HEK293T (cell line): ENCODE measurements at regions not wholly inside any gene's neighbourhood (a gene's known extent, or its start where the extent isn't known, plus 50 kb on each side); places are given as distances from the start of the nearest gene placed in this dataset.

Experiments
- CTCF ChIA-PET: fragments of 350-600 bp; formaldehyde crosslinking; extraction: SDS; loops from one replicate; lab custom pipeline; 2021; ENCODE audit warnings: antibody characterized with exemption, inconsistent platforms; lab: Yijun Ruan, JAX
- POLR2A ChIA-PET: fragments of 350-600 bp; formaldehyde crosslinking; extraction: SDS; loops from one replicate; lab custom pipeline; 2020; ENCODE audit warnings: antibody characterized with exemption, inconsistent platforms; lab: Yijun Ruan, JAX
- DNase-seq: peaks from one replicate; pipeline ENCODE4 v3.0.0; 2012; ENCODE audit warnings: mixed read lengths; ENCODE audit errors: extremely low spot score
- ARNT ChIP-seq: fragments of 450-650 bp; IDR thresholded peaks from 2 replicates; pipeline ENCODE4 v1.6.1; 2017; ENCODE audit warnings: mild to moderate bottlenecking
- BHLHE40 ChIP-seq: fragments of 450-650 bp; IDR thresholded peaks from 2 replicates; pipeline ENCODE4 v1.6.1; 2016; ENCODE audit warnings: mild to moderate bottlenecking, moderate library complexity, borderline replicate concordance
- CTBP1 ChIP-seq: fragments of 450-650 bp; IDR thresholded peaks from 2 replicates; pipeline ENCODE4 v1.6.1; 2016; ENCODE audit warnings: borderline replicate concordance
- ELF4 ChIP-seq: fragments of 450-650 bp; IDR thresholded peaks from 2 replicates; pipeline ENCODE4 v1.6.1; 2017; ENCODE audit warnings: antibody characterized with exemption
- FOXA1 ChIP-seq: fragments of 450-650 bp; IDR thresholded peaks from 2 replicates; pipeline ENCODE4 v1.6.1; 2016; ENCODE audit warnings: mild to moderate bottlenecking
- FOXK2 ChIP-seq: fragments of 450-650 bp; IDR thresholded peaks from 2 replicates; pipeline ENCODE4 v1.6.1; 2016; ENCODE audit warnings: mild to moderate bottlenecking
- FOXM1 ChIP-seq: fragments of 450-650 bp; IDR thresholded peaks from 2 replicates; pipeline ENCODE4 v1.6.1; 2017; ENCODE audit warnings: mild to moderate bottlenecking, borderline replicate concordance
- HDGF ChIP-seq: fragments of 450-650 bp; IDR thresholded peaks from 2 replicates; pipeline ENCODE4 v1.6.1; 2017; ENCODE audit warnings: antibody characterized with exemption, borderline replicate concordance
- L3MBTL2 ChIP-seq: fragments of 450-650 bp; conservative IDR thresholded peaks from 2 replicates; pipeline ENCODE4 v1.6.1; 2016; ENCODE audit warnings: mild to moderate bottlenecking
- LEF1 ChIP-seq: fragments of 450-650 bp; IDR thresholded peaks from 2 replicates; pipeline ENCODE4 v1.6.1; 2017; ENCODE audit warnings: mild to moderate bottlenecking, borderline replicate concordance
- NFRKB ChIP-seq: fragments of 450-650 bp; IDR thresholded peaks from 2 replicates; pipeline ENCODE4 v1.6.1; 2016; ENCODE audit warnings: mild to moderate bottlenecking, moderate library complexity
- PKNOX1 ChIP-seq: fragments of 450-650 bp; IDR thresholded peaks from 2 replicates; pipeline ENCODE4 v1.6.1; 2016
- SP1 ChIP-seq: fragments of 450-650 bp; IDR thresholded peaks from 2 replicates; pipeline ENCODE4 v1.6.1; 2017
- SUZ12 ChIP-seq: fragments of 450-650 bp; IDR thresholded peaks from 2 replicates; pipeline ENCODE4 v1.6.1; 2016; ENCODE audit warnings: mild to moderate bottlenecking
- TARDBP ChIP-seq: fragments of 450-650 bp; IDR thresholded peaks from 2 replicates; pipeline ENCODE4 v1.6.1; 2016
- ZNF384 ChIP-seq: fragments of 450-650 bp; IDR thresholded peaks from 2 replicates; pipeline ENCODE4 v1.6.1; 2016

GRCh38 chr18:53790786-53791185 lies 433.7 kb downstream of the MBD2 start:
- DNase-seq = no peak
- ChIA-PET POLR2A (no interaction called here), CTCF (no interaction called here)
- TF ChIP-seq BHLHE40 (no peak), SP1 (no peak), HDGF (no peak), ELF4 (no peak), CTBP1 (no peak)

- CTCF ChIA-PET = no interaction called here
- POLR2A ChIA-PET = no interaction called here
- DNase-seq = no peak
- no peak for TF ChIP-seq CTBP1
- no peak for TF ChIP-seq PKNOX1
- no peak for TF ChIP-seq ZNF384
- no peak for TF ChIP-seq ELF4
- TF ChIP-seq LEF1 = no peak
- no peak for TF ChIP-seq BHLHE40
- no peak for TF ChIP-seq SP1
- no peak for TF ChIP-seq L3MBTL2
- no peak for TF ChIP-seq SUZ12
- no peak for TF ChIP-seq TARDBP
- TF ChIP-seq HDGF = no peak
- no peak for TF ChIP-seq FOXA1
Measured at GRCh38 chr18:53789376-53790247, 434.9 kb downstream of the MBD2 start.

GRCh38 chr18:53785811-53786210 lies 438.7 kb downstream of the MBD2 start:
- POLR2A ChIA-PET = no interaction called here

GRCh38 chr18:53784253-53784652 lies 440.2 kb downstream of the MBD2 start:
- CTCF ChIA-PET = no interaction called here
- POLR2A ChIA-PET = no interaction called here
- TF ChIP-seq SP1 = no peak
- no peak for TF ChIP-seq L3MBTL2
- TF ChIP-seq ELF4 = no peak
- no peak for TF ChIP-seq NFRKB
- TF ChIP-seq HDGF = no peak
- TF ChIP-seq FOXK2 = no peak
- TF ChIP-seq FOXA1 = no peak
- no peak for TF ChIP-seq TARDBP
- no peak for TF ChIP-seq FOXM1
- TF ChIP-seq ARNT = no peak
- TF ChIP-seq BHLHE40 = no peak
- no peak for TF ChIP-seq SUZ12
- no peak for TF ChIP-seq PKNOX1
- TF ChIP-seq LEF1 = no peak
- TF ChIP-seq CTBP1 = no peak
- TF ChIP-seq ZNF384 = no peak
- no peak for DNase-seq

More at GRCh38 chr18:53785811-53786210, 438.7 kb downstream of the MBD2 start:
- no peak for DNase-seq
- TF ChIP-seq FOXA1 (no peak), ELF4 (no peak), SP1 (no peak), PKNOX1 (no peak), ZNF384 (no peak), CTBP1 (no peak), L3MBTL2 (no peak)
- CTCF ChIA-PET = no interaction called here

- ChIA-PET CTCF (no interaction called here), POLR2A (no interaction called here)
- no peak for TF ChIP-seq BHLHE40
- no peak for TF ChIP-seq SP1
- TF ChIP-seq TARDBP = no peak
- TF ChIP-seq L3MBTL2 = no peak
- no peak for TF ChIP-seq HDGF
- no peak for TF ChIP-seq ARNT
- no peak for TF ChIP-seq FOXK2
- TF ChIP-seq NFRKB = no peak
- TF ChIP-seq LEF1 = no peak
- no peak for TF ChIP-seq CTBP1
Measured at GRCh38 chr18:53780666-53781065, 443.8 kb downstream of the MBD2 start.

GRCh38 chr18:53772293-53772692 lies 452.2 kb downstream of the MBD2 start:
- ChIA-PET POLR2A (no interaction called here), CTCF (no interaction called here)
- no peak for DNase-seq

More at GRCh38 chr18:53780666-53781065, 443.8 kb downstream of the MBD2 start:
- no peak for DNase-seq

More at GRCh38 chr18:53772293-53772692, 452.2 kb downstream of the MBD2 start:
- no peak for TF ChIP-seq NFRKB
- TF ChIP-seq PKNOX1 = no peak
- TF ChIP-seq TARDBP = no peak
